GM19397 (cell line): ENCODE measurements at regions not wholly inside any gene's neighbourhood (a gene's known extent, or its start where the extent isn't known, plus 50 kb on each side); places are given as distances from the start of the nearest gene placed in this dataset.
"Not testable (repeated sequence)": the region's sequence is repeated elsewhere in the genome, so short reads cannot be mapped to it uniquely, and the experiment has no call there.

Experiments used
- ATAC-seq: cut with Tn5 transposase; IDR thresholded peaks from one replicate; pipeline ENCODE4 v1.9.1; 2021; ENCODE audit warnings: mild to moderate bottlenecking, moderate library complexity; ENCODE audit not compliant: unreplicated experiment

GRCh38 chr2:72078773-72079172, 68.9 kb downstream of the CYP26B1 start:
- ATAC-seq, result no peak

GRCh38 chr2:72077702-72078169, 69.9 kb downstream of the CYP26B1 start:
- ATAC-seq, result no peak

GRCh38 chr2:72073373-72073772, 74.3 kb downstream of the CYP26B1 start:
- not testable (repeated sequence) for ATAC-seq

GRCh38 chr2:72064197-72064596, 83.5 kb downstream of the CYP26B1 start:
- ATAC-seq, result not testable (repeated sequence)

- ATAC-seq, result no peak
Observed at GRCh38 chr2:72062336-72062735, 85.3 kb downstream of the CYP26B1 start.

- ATAC-seq, result no peak
Observed at GRCh38 chr2:72057308-72057707, 90.4 kb downstream of the CYP26B1 start.

- ATAC-seq, result no peak
Observed at GRCh38 chr2:72051971-72052505, 95.6 kb downstream of the CYP26B1 start.

GRCh38 chr2:72051204-72051603, 96.5 kb downstream of the CYP26B1 start:
- no peak for ATAC-seq

GRCh38 chr2:72050734-72051133, 96.9 kb downstream of the CYP26B1 start:
- no peak for ATAC-seq

- ATAC-seq, result no peak
Observed at GRCh38 chr2:72048881-72049477, 98.7 kb downstream of the CYP26B1 start.

GRCh38 chr2:72043985-72044384, 103.7 kb downstream of the CYP26B1 start:
- ATAC-seq, result no peak

- no peak for ATAC-seq
Observed at GRCh38 chr2:72041638-72042111, 106.0 kb downstream of the CYP26B1 start.

GRCh38 chr2:72040629-72041571, 106.8 kb downstream of the CYP26B1 start:
- no peak for ATAC-seq

GRCh38 chr2:72038524-72038923, 109.1 kb downstream of the CYP26B1 start:
- no peak for ATAC-seq

GRCh38 chr2:72037261-72037666, 110.4 kb downstream of the CYP26B1 start:
- ATAC-seq, result no peak

GRCh38 chr2:72036595-72036994, 111.1 kb downstream of the CYP26B1 start:
- no peak for ATAC-seq

- no peak for ATAC-seq
Observed at GRCh38 chr2:72036173-72036545, 111.5 kb downstream of the CYP26B1 start.

- no peak for ATAC-seq
Observed at GRCh38 chr2:72035518-72036172, 112.0 kb downstream of the CYP26B1 start.

GRCh38 chr2:72034353-72035095, 113.1 kb downstream of the CYP26B1 start:
- no peak for ATAC-seq

GRCh38 chr2:72033636-72034035, 114.0 kb downstream of the CYP26B1 start:
- ATAC-seq, result no peak
